ENCODE measurements at regions not wholly inside any gene's neighbourhood (a gene's known extent, or its start where the extent isn't known, plus 50 kb on each side); places are given as distances from the start of the nearest gene placed in this dataset.

DNA sequence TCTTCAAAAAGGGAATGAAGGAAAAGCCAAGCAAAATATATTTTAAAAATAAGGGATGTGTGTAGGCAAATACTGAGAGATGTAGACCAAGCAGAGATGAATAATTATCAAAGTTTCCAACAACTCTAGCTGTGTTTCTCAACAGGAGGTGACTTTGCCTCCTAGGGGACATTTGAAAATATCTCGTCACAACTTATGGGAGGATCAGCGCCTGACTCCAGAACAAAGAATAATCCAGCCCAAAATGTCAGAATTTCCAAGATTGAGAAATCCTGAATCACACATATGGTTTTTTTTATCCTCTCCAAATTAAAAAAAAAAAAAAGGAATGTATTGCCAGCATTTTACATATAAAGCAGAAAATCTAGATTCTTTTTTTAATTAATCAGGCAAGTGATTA, 241.2 kb upstream of the ZFP64 start:
- H2AFZ ChIP-seq (ENCODE audit: low read depth, low read length) = no peak overlapping the region
- H3K4me2 ChIP-seq (ENCODE audit: insufficient read depth, low read length) = no peak overlapping the region
- H3K9me3 ChIP-seq (ENCODE audit: insufficient read depth, low read length, severe bottlenecking) = no peaks in the 10 kb centered on the region
- H3K4me3 ChIP-seq (ENCODE audit: low read depth in 1 of 2, low read length in 2 of 2) = no peak overlapping the region
- H3K4me1 ChIP-seq (ENCODE audit: insufficient read depth, low read length) = no peaks in the 10 kb centered on the region
- H4K20me1 ChIP-seq (ENCODE audit: insufficient read depth, low read length) = no peaks in the 10 kb centered on the region
- H3K79me2 ChIP-seq (ENCODE audit: insufficient read depth, low read length) = no peaks in the 10 kb centered on the region
- ATAC-seq (ENCODE audit: insufficient read depth, low read depth) = no peak
- no peaks in the 10 kb centered on the region for H3K27me3 ChIP-seq (ENCODE audit: insufficient read depth, low read length, poor library complexity)
- H3K27ac ChIP-seq (ENCODE audit: low read length) = no peak overlapping the region
- no peaks in the 10 kb centered on the region for H3K36me3 ChIP-seq (ENCODE audit: insufficient read depth, low read length)
- TF ChIP-seq CTCF (IDR thresholded peaks at IDR 0.05; ENCODE audit: borderline replicate concordance, extremely low read depth, low read length, poor library complexity, severe bottlenecking) (no peak), EZH2 (IDR thresholded peaks at IDR 0.05; ENCODE audit: borderline replicate concordance, low read depth, low read length, severe bottlenecking) (no peak)
- DNase-seq = no peak
- H3K9ac ChIP-seq (ENCODE audit: low read depth, low read length) = no peak overlapping the region

- no peaks in the 10 kb centered on the region for H3K79me2 ChIP-seq (ENCODE audit: insufficient read depth, low read length)
Measured at GRCh38 chr20:52429029-52429428, 237.4 kb upstream of the ZFP64 start.

GRCh38 chr20:52427960-52428359, 236.4 kb upstream of the ZFP64 start:
- no peaks in the 10 kb centered on the region for H3K36me3 ChIP-seq (ENCODE audit: insufficient read depth, low read length)
- no peaks in the 10 kb centered on the region for H3K4me1 ChIP-seq (ENCODE audit: insufficient read depth, low read length)
- no peaks in the 10 kb centered on the region for H3K9me3 ChIP-seq (ENCODE audit: insufficient read depth, low read length, severe bottlenecking)
- DNase-seq (no peak), ATAC-seq (ENCODE audit: insufficient read depth, low read depth) (no peak)
- TF ChIP-seq CTCF (IDR thresholded peaks at IDR 0.05; ENCODE audit: borderline replicate concordance, extremely low read depth, low read length, poor library complexity, severe bottlenecking) = no peak
- no peak for TF ChIP-seq EZH2 (IDR thresholded peaks at IDR 0.05; ENCODE audit: borderline replicate concordance, low read depth, low read length, severe bottlenecking)
- H3K4me2 ChIP-seq (ENCODE audit: insufficient read depth, low read length) = no peak overlapping the region
- no peak overlapping the region for H3K27ac ChIP-seq (ENCODE audit: low read length)
- no peak overlapping the region for H3K9ac ChIP-seq (ENCODE audit: low read depth, low read length)
- no peak overlapping the region for H3K4me3 ChIP-seq (ENCODE audit: low read depth in 1 of 2, low read length in 2 of 2)
- no peaks in the 10 kb centered on the region for H3K79me2 ChIP-seq (ENCODE audit: insufficient read depth, low read length)
- H3K27me3 ChIP-seq (ENCODE audit: insufficient read depth, low read length, poor library complexity) = no peaks in the 10 kb centered on the region
- H4K20me1 ChIP-seq (ENCODE audit: insufficient read depth, low read length) = peaks cover 15% of the 10 kb centered on the region
- no peak overlapping the region for H2AFZ ChIP-seq (ENCODE audit: low read depth, low read length)

More at GRCh38 chr20:52429029-52429428, 237.4 kb upstream of the ZFP64 start:
- Histone ChIP-seq H3K27me3 (ENCODE audit: insufficient read depth, low read length, poor library complexity) (no peaks in the 10 kb centered on the region), H3K9ac (ENCODE audit: low read depth, low read length) (no peak overlapping the region), H3K4me3 (ENCODE audit: low read depth in 1 of 2, low read length in 2 of 2) (no peak overlapping the region), H2AFZ (ENCODE audit: low read depth, low read length) (no peak overlapping the region), H3K4me1 (ENCODE audit: insufficient read depth, low read length) (no peaks in the 10 kb centered on the region), H4K20me1 (ENCODE audit: insufficient read depth, low read length) (peaks cover 6% of the 10 kb centered on the region), H3K36me3 (ENCODE audit: insufficient read depth, low read length) (no peaks in the 10 kb centered on the region), H3K9me3 (ENCODE audit: insufficient read depth, low read length, severe bottlenecking) (no peaks in the 10 kb centered on the region), H3K27ac (ENCODE audit: low read length) (no peak overlapping the region), H3K4me2 (ENCODE audit: insufficient read depth, low read length) (no peak overlapping the region)
- DNase-seq (no peak), ATAC-seq (ENCODE audit: insufficient read depth, low read depth) (no peak)
- TF ChIP-seq EZH2 (IDR thresholded peaks at IDR 0.05; ENCODE audit: borderline replicate concordance, low read depth, low read length, severe bottlenecking) (no peak), CTCF (IDR thresholded peaks at IDR 0.05; ENCODE audit: borderline replicate concordance, extremely low read depth, low read length, poor library complexity, severe bottlenecking) (no peak)

DNA sequence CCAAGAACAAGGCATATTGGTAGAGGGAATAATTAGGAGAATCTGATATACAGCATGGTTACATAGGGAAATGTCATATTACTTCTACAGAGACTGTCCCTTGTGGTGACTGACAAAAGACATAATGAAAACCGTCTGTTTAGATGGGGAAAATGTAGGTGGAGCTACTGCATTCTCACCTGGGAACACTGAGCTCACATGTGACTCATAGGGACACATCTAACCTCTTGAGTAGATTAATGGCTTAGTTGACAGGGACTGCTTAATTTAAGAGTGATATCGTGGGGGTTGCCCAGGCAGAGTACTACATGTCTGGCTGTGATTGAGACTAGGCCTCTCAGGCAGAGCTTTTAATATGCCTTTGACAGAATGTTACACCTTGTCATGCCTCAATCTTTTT, 235.3 kb upstream of the ZFP64 start:
- H2AFZ ChIP-seq (ENCODE audit: low read depth, low read length) = no peak overlapping the region
- no peak for DNase-seq

More for the DNA sequence above, 235.3 kb upstream of the ZFP64 start:
- H3K9me3 ChIP-seq (ENCODE audit: insufficient read depth, low read length, severe bottlenecking) = no peaks in the 10 kb centered on the region
- H3K4me1 ChIP-seq (ENCODE audit: insufficient read depth, low read length) = no peaks in the 10 kb centered on the region
- H3K27me3 ChIP-seq (ENCODE audit: insufficient read depth, low read length, poor library complexity) = no peaks in the 10 kb centered on the region
- no peak for TF ChIP-seq CTCF (IDR thresholded peaks at IDR 0.05; ENCODE audit: borderline replicate concordance, extremely low read depth, low read length, poor library complexity, severe bottlenecking)
- TF ChIP-seq EZH2 (IDR thresholded peaks at IDR 0.05; ENCODE audit: borderline replicate concordance, low read depth, low read length, severe bottlenecking) = no peak
- H3K79me2 ChIP-seq (ENCODE audit: insufficient read depth, low read length) = no peaks in the 10 kb centered on the region
- no peak for ATAC-seq (ENCODE audit: insufficient read depth, low read depth)
- no peak overlapping the region for H3K9ac ChIP-seq (ENCODE audit: low read depth, low read length)
- H3K4me2 ChIP-seq (ENCODE audit: insufficient read depth, low read length) = no peak overlapping the region
- H3K4me3 ChIP-seq (ENCODE audit: low read depth in 1 of 2, low read length in 2 of 2) = no peak overlapping the region
- H4K20me1 ChIP-seq (ENCODE audit: insufficient read depth, low read length) = peaks cover 15% of the 10 kb centered on the region
- no peaks in the 10 kb centered on the region for H3K36me3 ChIP-seq (ENCODE audit: insufficient read depth, low read length)
- no peak overlapping the region for H3K27ac ChIP-seq (ENCODE audit: low read length)
